ENCODE measurements at regions not wholly inside any gene's neighbourhood (a gene's known extent, or its start where the extent isn't known, plus 50 kb on each side); places are given as distances from the start of the nearest gene placed in this dataset.
"Not testable (repeated sequence)": the region's sequence is repeated elsewhere in the genome, so short reads cannot be mapped to it uniquely, and the experiment has no call there.

GRCh38 chr11:109046284-109046992 is 375.6 kb upstream of the C11orf87 start:
- no peak for DNase-seq (ENCODE audit: low spot score)

- no peak for DNase-seq (ENCODE audit: low spot score)
These were observed 373.9 kb upstream of the C11orf87 start for GRCh38 chr11:109048098-109048497.

- no peak for DNase-seq (ENCODE audit: low spot score)
These were observed 370.8 kb upstream of the C11orf87 start for GRCh38 chr11:109051200-109051599.

GRCh38 chr11:109059402-109059801 is 362.6 kb upstream of the C11orf87 start:
- no peak for DNase-seq (ENCODE audit: low spot score)

GRCh38 chr11:109061394-109061793 is 360.6 kb upstream of the C11orf87 start:
- no peak for DNase-seq (ENCODE audit: low spot score)

GRCh38 chr11:109062445-109062844 is 359.5 kb upstream of the C11orf87 start:
- DNase-seq (ENCODE audit: low spot score) = no peak

- no peak for DNase-seq (ENCODE audit: low spot score)
These were observed 359.1 kb upstream of the C11orf87 start for GRCh38 chr11:109062871-109063270.

- not testable (repeated sequence) for DNase-seq (ENCODE audit: low spot score)
These were observed 357.2 kb upstream of the C11orf87 start for GRCh38 chr11:109064618-109065311.

GRCh38 chr11:109071262-109071661 is 350.7 kb upstream of the C11orf87 start:
- no peak for DNase-seq (ENCODE audit: low spot score)

- no peak for DNase-seq (ENCODE audit: low spot score)
These were observed 350.1 kb upstream of the C11orf87 start for GRCh38 chr11:109071712-109072524.

- no peak for DNase-seq (ENCODE audit: low spot score)
These were observed 348.8 kb upstream of the C11orf87 start for GRCh38 chr11:109073032-109073822.

GRCh38 chr11:109075976-109076375 is 346.0 kb upstream of the C11orf87 start:
- no peak for DNase-seq (ENCODE audit: low spot score)

GRCh38 chr11:109076870-109077269 is 345.1 kb upstream of the C11orf87 start:
- DNase-seq (ENCODE audit: low spot score) = no peak

- DNase-seq (ENCODE audit: low spot score) = no peak
These were observed 344.6 kb upstream of the C11orf87 start for GRCh38 chr11:109077291-109077920.

GRCh38 chr11:109085708-109086373 is 336.1 kb upstream of the C11orf87 start:
- no peak for DNase-seq (ENCODE audit: low spot score)

GRCh38 chr11:109086931-109087330 is 335.1 kb upstream of the C11orf87 start:
- no peak for DNase-seq (ENCODE audit: low spot score)

GRCh38 chr11:109088086-109088485 is 333.9 kb upstream of the C11orf87 start:
- DNase-seq (ENCODE audit: low spot score) = no peak

- DNase-seq (ENCODE audit: low spot score) = no peak
These were observed 332.8 kb upstream of the C11orf87 start for GRCh38 chr11:109089144-109089543.

- no peak for DNase-seq (ENCODE audit: low spot score)
These were observed 328.6 kb upstream of the C11orf87 start for GRCh38 chr11:109093354-109093753.

- DNase-seq (ENCODE audit: low spot score) = no peak
These were observed 325.7 kb upstream of the C11orf87 start for GRCh38 chr11:109096266-109096665.
